NCI-H1694 treated with DMSO at 0.1 percent for 48 hours (cell line): ENCODE measurements at regions not wholly inside any gene's neighbourhood (a gene's known extent, or its start where the extent isn't known, plus 50 kb on each side); places are given as distances from the start of the nearest gene placed in this dataset.
A peak's percentile ranks its signal among the peaks of the same experiment; 100 is the strongest.

Experiments
- DNase-seq: peaks from one replicate; lab custom pipeline; 2025; lab: John Stamatoyannopoulos, UW

DNA sequence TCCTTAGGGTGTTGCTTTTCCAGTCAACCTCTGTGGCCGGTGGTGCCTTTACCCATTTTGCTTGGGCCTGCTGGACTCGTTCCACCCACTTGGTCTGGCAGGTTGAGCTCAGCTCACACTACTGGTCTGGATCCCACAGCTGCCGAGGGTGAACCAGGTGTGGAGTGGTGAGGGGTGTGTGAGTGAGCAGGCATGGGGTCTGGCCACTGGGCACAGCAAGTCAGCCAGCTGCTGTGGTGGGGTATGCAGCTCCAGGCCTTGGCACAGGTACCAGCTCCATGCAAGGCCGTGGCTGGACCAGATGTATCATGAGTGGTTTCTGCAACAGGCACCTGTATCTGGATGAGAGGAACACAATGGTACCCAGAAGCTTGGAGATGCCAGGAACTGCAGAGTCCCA, 277.6 kb upstream of the KLHL1 start:
- DNase-seq = no peak

- DNase-seq = no peak
These were observed 275.9 kb upstream of the KLHL1 start for GRCh38 chr13:70384156-70384555.

DNA sequence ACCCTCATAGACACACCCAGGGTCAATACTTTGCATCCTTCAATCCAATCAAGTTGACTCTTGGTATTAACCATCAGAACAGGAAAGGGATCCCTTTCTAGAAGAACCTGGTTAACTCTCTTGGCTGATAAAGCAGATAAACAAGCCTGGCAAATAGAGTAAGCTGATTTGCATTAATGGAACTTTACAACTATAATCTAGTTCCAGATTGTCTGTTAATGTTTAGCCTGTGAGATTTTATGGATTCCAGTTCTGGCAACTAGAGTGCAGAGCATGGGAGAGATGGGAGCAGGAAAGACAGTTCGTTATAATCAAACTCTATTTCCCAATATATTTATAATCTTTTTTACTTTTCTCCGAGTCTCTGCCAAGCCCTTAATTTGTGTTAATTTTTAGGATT, 272.6 kb upstream of the KLHL1 start:
- no peak for DNase-seq

- no peak for DNase-seq
These were observed 267.5 kb upstream of the KLHL1 start for GRCh38 chr13:70375718-70376117.

GRCh38 chr13:70370924-70371323, 262.7 kb upstream of the KLHL1 start:
- no peak for DNase-seq

DNA sequence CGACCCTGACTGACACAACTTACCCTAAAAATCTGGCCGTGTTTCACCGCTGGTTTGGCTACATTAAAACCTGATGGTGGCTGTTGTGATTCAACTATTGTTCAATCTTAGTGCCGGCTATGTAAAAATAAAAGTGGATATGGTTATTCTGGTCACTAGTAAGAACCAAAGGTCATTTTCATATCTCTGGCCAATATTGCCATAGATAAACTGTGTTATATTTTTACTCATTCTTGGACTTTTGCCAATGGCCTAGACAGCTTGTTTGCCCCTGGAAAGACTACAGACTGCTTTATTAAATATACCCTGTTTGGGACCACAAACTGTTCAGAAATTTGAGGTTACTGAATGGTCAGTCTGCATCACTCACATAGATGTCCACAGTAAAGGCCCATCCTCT, 258.5 kb upstream of the KLHL1 start:
- no peak for DNase-seq

GRCh38 chr13:70363991-70364390, 255.7 kb upstream of the KLHL1 start:
- no peak for DNase-seq

DNA sequence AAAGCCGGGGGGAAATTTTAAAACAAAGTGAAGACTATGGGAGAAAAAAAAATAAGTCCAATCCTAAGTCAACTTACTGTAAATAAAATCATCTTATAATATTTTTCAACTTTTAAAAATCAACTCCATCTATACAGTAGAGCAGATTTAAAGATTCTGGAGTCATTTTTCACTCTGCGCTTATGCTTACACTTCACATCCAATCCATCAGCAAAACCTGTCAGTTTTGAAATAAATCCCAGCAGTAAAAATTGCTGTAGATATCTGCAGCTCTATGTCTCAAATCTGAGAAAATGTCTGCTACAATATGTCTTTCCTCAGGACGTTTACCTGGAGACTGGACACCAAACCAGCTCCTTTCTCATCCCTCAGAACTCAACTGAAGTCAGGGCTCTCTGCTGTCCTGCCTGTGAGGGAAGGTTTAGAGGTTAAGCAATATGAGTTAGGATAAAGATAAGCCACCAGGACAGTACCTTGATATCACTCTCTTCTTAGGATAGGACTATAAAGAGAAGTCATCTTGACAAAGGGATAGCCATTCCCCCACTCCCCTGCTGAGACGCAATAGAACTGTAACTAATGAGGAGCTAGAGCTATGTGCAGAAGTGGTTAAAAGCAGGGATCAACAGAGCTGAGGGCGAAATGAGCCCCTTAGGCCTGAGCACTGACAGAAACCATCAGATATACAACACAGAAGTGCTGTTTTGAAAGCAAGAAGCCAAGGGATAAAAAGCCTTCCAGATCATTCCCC, 254.7 kb upstream of the KLHL1 start:
- no peak for DNase-seq

DNA sequence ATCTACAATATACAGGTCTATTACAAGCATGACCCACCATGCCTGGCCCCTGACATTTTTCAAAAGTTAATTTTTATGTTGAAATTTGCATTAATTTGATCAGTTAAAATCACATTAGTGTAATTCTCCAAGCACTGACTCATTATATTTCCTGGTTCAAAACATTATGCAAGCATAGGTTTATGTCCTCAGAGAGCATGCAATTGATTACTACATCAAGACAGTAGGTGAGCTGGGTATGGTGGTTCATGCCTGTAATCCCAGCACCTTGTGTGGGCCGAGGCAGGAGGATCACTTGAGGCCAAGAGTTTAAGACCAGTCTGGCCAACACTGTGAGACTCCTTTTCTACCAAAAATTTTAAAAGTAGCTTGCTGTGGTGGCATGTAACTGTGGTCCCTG, 248.8 kb upstream of the KLHL1 start:
- no peak for DNase-seq

DNA sequence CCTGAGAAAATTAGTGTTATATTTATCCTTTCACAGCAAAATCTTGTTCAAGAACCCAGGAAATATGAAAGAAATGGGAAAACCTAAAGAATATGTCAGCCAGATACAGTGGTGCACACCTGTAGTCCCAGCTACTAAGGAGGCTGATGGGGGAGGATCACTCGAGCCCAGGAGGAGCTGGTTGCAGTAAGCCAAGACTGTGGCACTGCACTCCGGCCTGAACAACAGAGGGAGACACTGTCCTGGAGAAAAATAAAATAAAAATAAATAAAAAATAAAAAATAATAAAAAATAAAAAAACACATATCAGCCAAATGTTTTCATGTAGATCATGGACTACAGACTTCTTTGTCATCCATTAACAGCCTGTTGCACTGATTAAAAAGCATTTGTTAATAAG, 244.8 kb upstream of the KLHL1 start:
- no peak for DNase-seq

DNA sequence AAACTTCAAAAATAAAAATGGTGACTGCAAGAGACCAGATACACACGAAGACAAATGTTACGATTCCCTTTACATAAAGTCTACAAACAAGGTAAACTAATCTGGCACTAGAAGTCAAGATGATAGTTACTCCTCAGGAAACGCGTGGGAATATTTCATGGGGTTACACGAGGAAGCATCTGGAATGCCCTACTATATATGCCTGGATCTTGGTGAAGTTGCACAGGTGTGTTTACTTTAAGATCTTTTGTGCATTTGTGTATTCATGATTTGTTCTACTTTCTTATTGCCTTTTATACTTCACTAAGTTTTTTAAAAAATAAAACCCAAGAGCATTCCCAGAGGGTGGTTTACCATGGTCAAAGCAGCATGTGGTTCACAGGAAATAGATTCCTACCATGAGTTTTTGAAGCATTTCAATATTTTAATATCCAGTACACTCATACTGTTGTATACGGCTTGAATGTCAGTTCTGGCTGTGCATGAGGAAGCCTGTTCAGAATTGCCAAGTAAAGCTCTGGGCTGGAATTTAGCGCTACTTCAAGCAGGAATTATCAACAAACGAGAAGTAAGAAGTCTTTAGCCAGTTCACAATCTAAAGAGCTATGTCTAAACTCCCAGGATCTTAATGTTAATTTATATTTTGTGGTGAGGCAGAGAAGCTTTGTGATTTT, 239.8 kb upstream of the KLHL1 start:
- DNase-seq = no peak

DNA sequence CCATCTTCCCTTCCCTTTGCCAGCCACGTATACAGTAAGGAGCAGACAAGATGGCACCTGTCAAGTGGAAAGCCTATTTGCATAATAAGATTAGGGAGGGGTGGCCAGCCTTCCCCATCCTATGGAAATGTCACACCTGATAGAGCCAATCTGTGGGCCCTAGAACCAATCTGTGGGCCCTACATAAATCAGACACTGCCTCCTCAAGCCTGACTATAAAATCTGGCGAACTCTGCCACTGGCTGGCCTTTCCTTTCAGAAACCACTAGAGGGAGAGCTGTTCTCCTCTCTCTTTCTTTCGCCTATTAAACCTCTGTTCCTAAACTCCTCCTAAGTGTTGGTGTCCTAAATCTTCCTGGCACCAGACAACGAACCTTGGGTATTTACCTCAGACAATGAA, 231.5 kb upstream of the KLHL1 start:
- DNase-seq = peak; percentile 27

DNA sequence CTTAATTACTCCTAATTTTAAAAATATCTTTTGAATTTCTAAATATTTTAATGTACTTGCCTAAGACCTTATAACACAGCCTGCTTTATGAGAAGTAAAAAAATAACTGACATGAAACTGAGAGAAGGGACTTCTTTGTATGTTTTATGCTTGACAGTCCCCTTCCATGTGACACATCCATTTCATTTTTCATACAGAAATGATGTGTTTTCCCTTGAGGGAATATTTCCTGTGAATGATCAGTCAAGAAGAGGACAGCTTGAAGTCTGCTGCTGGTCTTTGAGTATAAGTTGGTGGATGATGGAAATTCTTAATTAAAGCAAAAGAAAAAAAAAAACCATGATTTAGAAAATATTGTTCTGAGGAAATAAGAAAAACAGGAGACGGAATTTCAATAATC, 230.4 kb upstream of the KLHL1 start:
- no peak for DNase-seq

DNA sequence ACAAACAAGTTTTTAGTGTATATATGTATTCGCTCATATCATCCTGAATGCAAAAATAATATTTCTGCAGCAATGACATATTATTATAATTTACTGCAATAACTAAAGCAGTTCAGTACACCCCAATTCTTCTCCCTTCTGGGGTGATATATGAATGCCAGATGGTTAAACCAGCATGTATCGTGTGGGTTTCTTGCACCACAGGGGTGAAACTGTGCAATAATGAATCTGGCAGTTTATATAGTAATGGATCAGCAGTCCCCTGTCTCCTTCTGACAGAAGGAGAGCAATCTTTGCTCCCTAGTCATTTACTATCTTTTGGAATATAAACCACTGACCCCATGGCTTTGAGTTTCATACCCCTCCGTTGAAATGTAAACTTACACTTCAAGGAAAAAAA, 228.6 kb upstream of the KLHL1 start:
- no peak for DNase-seq

GRCh38 chr13:70333752-70334151, 225.5 kb upstream of the KLHL1 start:
- DNase-seq = no peak

DNA sequence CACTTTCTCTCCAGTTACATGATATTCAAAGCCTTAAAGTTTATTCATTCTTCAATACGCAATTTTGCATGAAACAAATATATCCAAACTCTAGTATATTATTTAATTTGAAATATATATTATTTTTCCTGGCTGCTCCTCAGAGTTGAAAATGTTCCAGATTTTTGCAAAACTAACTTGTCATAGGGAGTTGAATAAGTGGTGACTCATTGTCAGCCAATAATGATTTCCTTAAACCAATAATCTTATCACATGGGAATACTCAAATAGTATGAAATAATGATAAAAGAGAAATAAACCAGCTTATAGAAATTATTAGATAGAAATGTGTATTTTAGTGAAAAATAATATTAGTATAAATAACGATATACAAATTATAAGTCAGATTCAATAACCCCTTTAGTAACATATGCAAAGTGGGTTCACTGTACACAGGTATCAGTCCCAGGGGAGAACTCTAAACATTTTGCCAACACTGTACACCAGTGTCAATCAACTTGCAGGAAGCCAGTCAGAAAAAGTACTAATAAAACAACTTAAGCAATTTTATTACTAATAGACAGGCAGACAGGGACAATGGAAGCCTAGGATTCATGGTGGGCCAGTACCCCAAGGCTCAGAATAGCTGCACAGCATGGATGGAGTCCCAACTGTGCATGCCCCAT, 222.6 kb upstream of the KLHL1 start:
- no peak for DNase-seq

DNA sequence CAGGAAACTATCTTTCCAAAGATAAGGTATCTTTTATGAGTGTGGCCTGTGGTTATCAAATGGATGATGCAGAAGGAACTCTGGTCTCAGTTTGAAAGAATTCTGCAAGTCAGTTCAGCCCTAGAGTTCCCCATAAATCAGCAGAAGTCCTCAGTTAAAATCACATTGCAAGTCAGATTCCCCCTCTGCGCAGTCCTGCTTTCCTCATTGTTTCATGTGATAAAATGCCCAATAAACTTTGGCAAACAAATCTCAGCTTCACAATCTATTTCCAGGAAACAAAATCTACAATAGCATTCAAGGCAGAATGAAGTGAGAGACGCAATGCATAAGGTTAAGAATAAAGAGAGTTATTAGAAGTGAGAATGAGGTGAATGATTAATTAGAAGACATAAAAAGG, 216.3 kb upstream of the KLHL1 start:
- no peak for DNase-seq

DNA sequence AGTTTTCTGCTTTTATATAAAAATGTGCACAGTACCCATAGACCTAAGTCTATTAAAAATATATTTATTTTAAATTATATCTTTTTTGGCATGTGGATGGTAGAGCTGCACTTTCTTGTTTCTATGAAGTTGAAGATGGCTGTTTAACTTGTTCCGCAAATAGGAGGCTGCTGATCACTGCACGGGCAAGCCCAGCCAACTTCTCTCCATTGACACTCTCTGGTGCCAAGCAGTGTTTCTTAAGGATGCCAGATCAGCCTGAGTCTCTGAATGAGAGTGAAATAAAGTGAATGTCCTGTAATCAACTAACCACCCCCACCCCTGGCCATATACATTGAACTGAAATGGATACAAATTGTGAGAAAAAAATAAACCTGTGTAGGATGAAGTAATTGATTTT, 202.9 kb upstream of the KLHL1 start:
- DNase-seq = no peak

- DNase-seq = peak; percentile 3
These were observed 202.3 kb upstream of the KLHL1 start for GRCh38 chr13:70310396-70311119.

DNA sequence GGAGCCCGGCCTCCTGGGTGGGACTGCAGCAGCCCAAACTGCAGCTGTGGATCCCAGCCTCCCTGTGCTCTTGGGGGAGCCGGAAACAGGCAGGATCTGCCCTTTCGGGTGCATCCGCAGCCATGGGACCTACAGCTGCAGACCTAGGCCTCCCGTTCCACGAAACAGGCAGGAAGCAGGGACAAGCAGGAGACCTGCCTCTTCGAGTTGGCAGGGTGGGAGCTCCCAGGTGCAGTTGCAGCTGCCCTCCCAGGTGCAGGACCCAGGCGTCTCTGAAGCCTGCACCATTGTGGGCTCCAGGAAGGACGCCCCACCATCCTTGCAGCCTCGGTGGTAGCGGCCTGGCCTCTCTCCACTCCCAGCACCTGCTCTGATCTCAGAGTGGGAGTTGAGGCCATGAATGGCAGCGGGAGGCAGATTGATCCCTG, 189.0 kb upstream of the KLHL1 start:
- no peak for DNase-seq

GRCh38 chr13:70284371-70284770, 176.1 kb upstream of the KLHL1 start:
- DNase-seq = no peak

DNA sequence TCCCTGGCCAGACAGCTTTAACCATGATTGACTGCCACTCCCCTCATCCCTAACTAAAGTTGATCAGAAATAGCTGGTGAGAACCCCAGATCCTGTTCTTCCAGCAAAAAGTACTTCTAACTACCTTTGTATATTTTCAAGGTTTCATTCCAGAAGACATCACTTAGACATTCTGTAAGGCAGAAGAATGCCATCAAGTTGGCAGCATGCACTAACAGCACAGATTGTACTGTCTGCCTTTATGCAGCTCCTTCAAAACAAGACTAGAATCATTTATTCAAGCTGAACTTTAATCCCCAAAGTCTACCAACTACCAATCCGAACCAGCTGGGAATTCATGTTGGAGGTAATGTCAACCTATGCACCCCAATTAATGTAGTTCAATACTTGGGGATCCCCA, 167.6 kb upstream of the KLHL1 start:
- no peak for DNase-seq
